ENCODE measurements at regions not wholly inside any gene's neighbourhood (a gene's known extent, or its start where the extent isn't known, plus 50 kb on each side); places are given as distances from the start of the nearest gene placed in this dataset.

DNA sequence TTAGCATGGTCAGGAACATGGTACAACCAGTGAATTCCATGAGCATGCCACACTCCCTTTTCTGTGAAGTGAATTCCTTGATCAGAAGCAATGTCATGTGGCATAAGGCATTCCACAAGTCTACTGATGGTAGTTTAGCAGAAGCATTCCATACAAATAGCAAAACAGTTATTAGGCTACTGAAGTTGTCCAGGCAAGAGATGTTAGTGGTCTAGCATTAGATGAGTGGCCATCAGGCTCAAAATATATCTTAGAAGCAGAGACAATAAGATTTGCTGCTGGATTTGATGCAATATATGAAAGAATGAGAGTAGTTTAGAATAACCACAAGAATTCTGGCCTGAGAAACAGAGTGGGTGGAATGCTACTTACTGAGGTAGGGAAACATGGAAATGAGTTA lies 355.3 kb upstream of the NRXN1 start:
- no peak for DNase-seq
- H3K4me3 ChIP-seq: no peak overlapping the region
- H3K27me3 ChIP-seq: no peaks in the 10 kb centered on the region
- H3K9me3 ChIP-seq: no peaks in the 10 kb centered on the region
- TF ChIP-seq, protein P1, sequence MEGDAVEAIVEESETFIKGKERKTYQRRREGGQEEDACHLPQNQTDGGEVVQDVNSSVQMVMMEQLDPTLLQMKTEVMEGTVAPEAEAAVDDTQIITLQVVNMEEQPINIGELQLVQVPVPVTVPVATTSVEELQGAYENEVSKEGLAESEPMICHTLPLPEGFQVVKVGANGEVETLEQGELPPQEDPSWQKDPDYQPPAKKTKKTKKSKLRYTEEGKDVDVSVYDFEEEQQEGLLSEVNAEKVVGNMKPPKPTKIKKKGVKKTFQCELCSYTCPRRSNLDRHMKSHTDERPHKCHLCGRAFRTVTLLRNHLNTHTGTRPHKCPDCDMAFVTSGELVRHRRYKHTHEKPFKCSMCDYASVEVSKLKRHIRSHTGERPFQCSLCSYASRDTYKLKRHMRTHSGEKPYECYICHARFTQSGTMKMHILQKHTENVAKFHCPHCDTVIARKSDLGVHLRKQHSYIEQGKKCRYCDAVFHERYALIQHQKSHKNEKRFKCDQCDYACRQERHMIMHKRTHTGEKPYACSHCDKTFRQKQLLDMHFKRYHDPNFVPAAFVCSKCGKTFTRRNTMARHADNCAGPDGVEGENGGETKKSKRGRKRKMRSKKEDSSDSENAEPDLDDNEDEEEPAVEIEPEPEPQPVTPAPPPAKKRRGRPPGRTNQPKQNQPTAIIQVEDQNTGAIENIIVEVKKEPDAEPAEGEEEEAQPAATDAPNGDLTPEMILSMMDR (IDR thresholded peaks at IDR 0.05): no peak
- no peak for TF ChIP-seq POLR2A (IDR thresholded peaks at IDR 0.05)
- no peak overlapping the region for H3K27ac ChIP-seq
- intact Hi-C loops (cut with DNase I; ENCODE audit: low total_unique reads): no loop called here
- no peaks in the 10 kb centered on the region for H3K36me3 ChIP-seq
- H3K4me1 ChIP-seq: no peaks in the 10 kb centered on the region

DNA sequence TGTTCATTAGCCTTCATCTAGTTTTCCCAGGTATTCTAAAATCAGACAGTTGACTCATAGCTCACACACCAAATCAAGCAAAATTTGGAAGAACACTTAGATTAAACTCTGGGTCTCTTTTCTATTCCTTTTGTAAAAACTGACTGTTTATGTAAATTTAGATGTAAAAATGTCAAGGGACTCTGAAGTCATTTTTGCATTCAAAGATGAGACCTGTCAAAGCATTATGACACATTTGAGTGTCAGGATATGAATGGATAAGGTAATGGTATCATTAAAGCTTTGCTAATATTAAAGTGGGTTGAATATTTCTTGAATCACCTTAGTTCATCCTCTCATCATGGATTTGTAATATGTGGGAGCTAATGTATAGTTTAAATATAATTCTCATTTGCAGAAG lies 348.1 kb upstream of the NRXN1 start:
- TF ChIP-seq, protein P1 (IDR thresholded peaks at IDR 0.05): no peak
- intact Hi-C loops (cut with DNase I; ENCODE audit: low total_unique reads): no loop called here

DNA sequence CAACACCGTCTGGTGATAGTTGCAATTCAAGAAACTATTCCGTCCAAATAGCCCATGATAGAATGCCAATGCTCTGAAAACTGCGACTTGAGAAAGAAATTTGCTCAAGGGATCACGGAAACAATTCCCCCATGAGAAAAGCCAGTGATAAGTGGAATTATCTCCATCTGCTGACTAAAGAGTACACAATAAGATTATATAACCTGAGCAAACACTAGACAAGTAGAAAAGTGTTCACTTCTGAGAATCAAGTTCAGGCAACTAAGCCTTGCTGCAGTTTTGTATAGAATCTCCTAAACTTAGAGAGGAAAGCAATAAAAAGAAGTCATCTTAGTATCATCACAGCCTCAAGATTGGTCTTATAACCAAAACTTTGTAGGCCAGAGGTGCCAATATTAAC lies 336.3 kb upstream of the NRXN1 start:
- TF ChIP-seq, protein P1 (IDR thresholded peaks at IDR 0.05): no peak
- TF ChIP-seq POLR2A (IDR thresholded peaks at IDR 0.05): no peak
- no peaks in the 10 kb centered on the region for H3K27me3 ChIP-seq
- no peak overlapping the region for H3K4me3 ChIP-seq
- DNase-seq: no peak
- H3K27ac ChIP-seq: no peak overlapping the region
- no peaks in the 10 kb centered on the region for H3K9me3 ChIP-seq
- no peaks in the 10 kb centered on the region for H3K4me1 ChIP-seq
- no peaks in the 10 kb centered on the region for H3K36me3 ChIP-seq
- intact Hi-C loops (cut with DNase I; ENCODE audit: low total_unique reads): no loop called here

More for the DNA sequence above, 348.1 kb upstream of the NRXN1 start:
- no peak overlapping the region for H3K4me3 ChIP-seq
- DNase-seq: no peak
- H3K9me3 ChIP-seq: no peaks in the 10 kb centered on the region
- H3K27me3 ChIP-seq: no peaks in the 10 kb centered on the region
- H3K36me3 ChIP-seq: no peaks in the 10 kb centered on the region
- H3K4me1 ChIP-seq: no peaks in the 10 kb centered on the region
- no peak overlapping the region for H3K27ac ChIP-seq

DNA sequence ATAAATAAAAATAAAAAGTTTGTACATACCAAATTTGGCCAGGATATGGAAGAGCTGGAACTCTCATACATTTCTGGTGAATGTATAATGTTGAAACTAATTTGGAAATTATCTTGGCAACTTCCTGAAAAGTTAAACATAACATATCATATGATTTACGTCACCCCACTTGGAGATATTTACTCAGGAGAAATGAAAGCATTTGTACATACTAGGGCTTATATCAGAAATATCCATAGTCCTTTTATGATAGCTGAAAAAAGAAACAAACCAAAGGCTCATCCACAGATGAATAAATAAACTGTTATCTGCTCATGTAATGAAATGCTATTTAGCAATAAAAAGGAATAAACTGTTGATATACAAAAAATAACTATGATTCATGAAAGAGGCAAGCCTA lies 318.2 kb upstream of the NRXN1 start:
- H3K27ac ChIP-seq: no peak overlapping the region
- no peaks in the 10 kb centered on the region for H3K36me3 ChIP-seq
- TF ChIP-seq, protein P1 (IDR thresholded peaks at IDR 0.05): no peak
- no peak for TF ChIP-seq POLR2A (IDR thresholded peaks at IDR 0.05)
- H3K27me3 ChIP-seq: peaks cover 0 to 2% of the 10 kb centered on the region in 2 donors
- no peak for DNase-seq
- no peak overlapping the region for H3K4me3 ChIP-seq
- H3K9me3 ChIP-seq: no peaks in the 10 kb centered on the region
- intact Hi-C loops (cut with DNase I; ENCODE audit: low total_unique reads): no loop called here
- no peaks in the 10 kb centered on the region for H3K4me1 ChIP-seq

DNA sequence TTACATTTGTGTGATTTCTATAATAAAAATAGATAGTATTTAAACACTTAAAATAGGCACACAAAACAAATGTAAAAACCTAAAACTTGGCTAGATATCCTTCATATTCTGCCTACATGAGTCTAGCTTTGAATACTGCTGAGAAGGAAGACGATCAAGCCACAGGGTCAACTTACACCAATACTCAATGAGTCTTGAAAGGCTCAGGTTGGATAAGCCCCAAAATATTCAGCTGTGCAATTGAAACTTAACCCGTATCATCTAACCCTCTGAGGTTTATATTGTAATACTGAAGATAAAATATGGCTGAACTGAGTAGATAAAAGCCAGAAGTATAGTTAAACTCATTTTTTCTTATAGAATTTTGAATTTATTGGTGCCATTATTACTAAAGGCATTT lies 313.0 kb upstream of the NRXN1 start:
- H3K4me1 ChIP-seq: no peaks in the 10 kb centered on the region
- no peak for TF ChIP-seq POLR2A (IDR thresholded peaks at IDR 0.05)
- TF ChIP-seq, protein P1 (IDR thresholded peaks at IDR 0.05): no peak
- no peak for DNase-seq
- no peaks in the 10 kb centered on the region for H3K36me3 ChIP-seq
- intact Hi-C loops (cut with DNase I; ENCODE audit: low total_unique reads): no loop called here
- H3K27me3 ChIP-seq: peaks cover 0 to 3% of the 10 kb centered on the region in 2 donors
- no peak overlapping the region for H3K4me3 ChIP-seq
- no peaks in the 10 kb centered on the region for H3K9me3 ChIP-seq
- no peak overlapping the region for H3K27ac ChIP-seq
